GM12801 (cell line): ENCODE measurements at regions not wholly inside any gene's neighbourhood (a gene's known extent, or its start where the extent isn't known, plus 50 kb on each side); places are given as distances from the start of the nearest gene placed in this dataset.

Experiments
- CTCF ChIP-seq: IDR thresholded peaks from one replicate; pipeline ENCODE4 v1.5.1; 2011; ENCODE audit warnings: control low read depth; ENCODE audit not compliant: insufficient read length; ENCODE audit errors: extremely low read depth

- no peak for TF ChIP-seq CTCF
Observed at GRCh38 chr6:142500250-142500786, 198.5 kb downstream of the ADGRG6 start.

GRCh38 chr6:142501795-142502194 lies 200.0 kb downstream of the ADGRG6 start:
- no peak for TF ChIP-seq CTCF

GRCh38 chr6:142507065-142507464 lies 205.3 kb downstream of the ADGRG6 start:
- no peak for TF ChIP-seq CTCF

- TF ChIP-seq CTCF: no peak
Observed at GRCh38 chr6:142510211-142510610, 208.4 kb downstream of the ADGRG6 start.

- no peak for TF ChIP-seq CTCF
Observed at GRCh38 chr6:142518126-142518525, 216.3 kb downstream of the ADGRG6 start.

GRCh38 chr6:142518761-142519160 lies 217.0 kb downstream of the ADGRG6 start:
- no peak for TF ChIP-seq CTCF

GRCh38 chr6:142521791-142522190 lies 220.0 kb downstream of the ADGRG6 start:
- no peak for TF ChIP-seq CTCF
